ENCODE measurements at regions not wholly inside any gene's neighbourhood (a gene's known extent, or its start where the extent isn't known, plus 50 kb on each side); places are given as distances from the start of the nearest gene placed in this dataset.

DNA sequence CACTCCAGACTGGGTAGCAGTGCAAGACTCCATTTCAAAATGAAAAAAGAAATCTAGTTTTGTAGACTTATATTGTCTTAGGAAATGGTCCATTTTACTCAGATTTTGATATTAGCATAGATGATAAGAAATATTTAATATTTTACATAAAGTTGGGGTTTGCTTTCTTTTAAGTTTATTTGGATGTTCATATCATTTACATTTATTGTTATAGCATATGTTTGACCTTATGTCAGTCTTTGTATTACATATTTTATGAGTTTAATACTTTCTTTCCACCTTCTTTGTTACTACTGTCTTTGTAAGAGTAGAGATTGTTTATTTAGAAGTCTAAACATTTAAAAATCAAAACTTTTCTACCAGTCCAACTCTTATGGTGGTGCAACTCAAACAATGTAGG, 162.7 kb upstream of the OTX2 start:
- TF ChIP-seq EZH2 (IDR thresholded peaks at IDR 0.05; ENCODE audit: borderline replicate concordance) (no peak), EZH2phosphoT487 (IDR thresholded peaks at IDR 0.05; ENCODE audit: low read depth, severe bottlenecking, unreplicated experiment) (no peak), CTCF (IDR thresholded peaks at IDR 0.05; ENCODE audit: poor library complexity) (no peak)
- H3K36me3 ChIP-seq (replicated peaks; ENCODE audit: insufficient read depth, low read depth) = no peaks in the 10 kb centered on the region
- H2AFZ ChIP-seq = no peak overlapping the region
- no peaks in the 10 kb centered on the region for H3K79me2 ChIP-seq
- no peaks in the 10 kb centered on the region for H3K9me2 ChIP-seq (replicated peaks; ENCODE audit: insufficient read depth)
- no peaks in the 10 kb centered on the region for H4K20me1 ChIP-seq (ENCODE audit: insufficient read depth, poor library complexity, severe bottlenecking)
- no peak overlapping the region for H3K4me2 ChIP-seq
- H3K27ac ChIP-seq = no peak overlapping the region
- H3K9me3 ChIP-seq (ENCODE audit: low read depth) = no peaks in the 10 kb centered on the region
- no peaks in the 10 kb centered on the region for H3K4me1 ChIP-seq (ENCODE audit: insufficient read depth)
- H3K27me3 ChIP-seq = no peaks in the 10 kb centered on the region
- no peak overlapping the region for H3K4me3 ChIP-seq
- no peak for DNase-seq (ENCODE audit: low spot score)

DNA sequence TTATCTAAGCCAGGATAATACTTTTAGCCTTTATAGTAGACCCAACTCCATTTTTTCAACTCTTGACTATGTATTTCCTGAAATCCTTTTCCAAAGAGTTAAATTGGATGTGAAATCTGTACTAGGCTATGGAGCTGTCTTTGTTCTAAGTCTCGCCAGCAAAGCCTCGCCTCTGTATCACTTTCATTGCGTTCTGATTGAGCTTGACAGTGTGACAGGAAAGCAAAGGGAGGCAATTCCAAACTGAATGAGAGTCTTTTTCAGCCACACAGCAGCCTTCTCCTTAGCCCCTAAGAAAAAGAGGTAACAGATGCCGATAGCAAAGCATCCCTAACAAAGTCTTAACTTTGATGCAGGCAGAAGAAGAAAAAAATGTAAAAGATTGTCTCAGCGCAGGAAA, 154.6 kb upstream of the OTX2 start:
- Histone ChIP-seq H3K4me2 (no peak overlapping the region), H3K79me2 (no peaks in the 10 kb centered on the region), H3K4me1 (ENCODE audit: insufficient read depth) (no peaks in the 10 kb centered on the region), H2AFZ (no peak overlapping the region), H3K9me3 (ENCODE audit: low read depth) (no peaks in the 10 kb centered on the region), H3K27ac (no peak overlapping the region), H3K27me3 (no peaks in the 10 kb centered on the region), H4K20me1 (ENCODE audit: insufficient read depth, poor library complexity, severe bottlenecking) (no peaks in the 10 kb centered on the region), H3K36me3 (replicated peaks; ENCODE audit: insufficient read depth, low read depth) (no peaks in the 10 kb centered on the region), H3K4me3 (no peak overlapping the region), H3K9me2 (replicated peaks; ENCODE audit: insufficient read depth) (no peaks in the 10 kb centered on the region)
- TF ChIP-seq CTCF (IDR thresholded peaks at IDR 0.05; ENCODE audit: poor library complexity) (no peak), EZH2 (IDR thresholded peaks at IDR 0.05; ENCODE audit: borderline replicate concordance) (no peak)
- 54% methylated on average over 5 of the region's 5 CpGs for WGBS (ENCODE audit: low lambda C conversion rate, missing lambda C conversion rate)
- DNase-seq (ENCODE audit: low spot score) = no peak

- Histone ChIP-seq H3K9me3 (ENCODE audit: low read depth) (no peaks in the 10 kb centered on the region), H3K27ac (no peak overlapping the region), H3K27me3 (no peaks in the 10 kb centered on the region), H4K20me1 (ENCODE audit: insufficient read depth, poor library complexity, severe bottlenecking) (no peaks in the 10 kb centered on the region), H3K79me2 (no peaks in the 10 kb centered on the region), H3K9me2 (replicated peaks; ENCODE audit: insufficient read depth) (no peaks in the 10 kb centered on the region), H3K4me3 (no peak overlapping the region), H3K4me1 (ENCODE audit: insufficient read depth) (no peaks in the 10 kb centered on the region), H3K36me3 (replicated peaks; ENCODE audit: insufficient read depth, low read depth) (no peaks in the 10 kb centered on the region), H3K4me2 (no peak overlapping the region), H2AFZ (no peak overlapping the region)
- TF ChIP-seq CTCF (IDR thresholded peaks at IDR 0.05; ENCODE audit: poor library complexity) (no peak), EZH2phosphoT487 (IDR thresholded peaks at IDR 0.05; ENCODE audit: low read depth, severe bottlenecking, unreplicated experiment) (no peak), EZH2 (IDR thresholded peaks at IDR 0.05; ENCODE audit: borderline replicate concordance) (no peak)
- 91% methylated on average over 6 of the region's 6 CpGs for WGBS (ENCODE audit: low lambda C conversion rate, missing lambda C conversion rate)
- DNase-seq (ENCODE audit: low spot score) = no peak
Observed at GRCh38 chr14:56963381-56963780, 153.1 kb upstream of the OTX2 start.

- Histone ChIP-seq H3K4me3 (no peak overlapping the region), H3K4me2 (no peak overlapping the region), H3K27me3 (no peaks in the 10 kb centered on the region), H3K36me3 (replicated peaks; ENCODE audit: insufficient read depth, low read depth) (no peaks in the 10 kb centered on the region), H2AFZ (no peak overlapping the region), H3K4me1 (ENCODE audit: insufficient read depth) (no peaks in the 10 kb centered on the region), H3K27ac (no peak overlapping the region), H3K79me2 (no peaks in the 10 kb centered on the region), H3K9me2 (replicated peaks; ENCODE audit: insufficient read depth) (no peaks in the 10 kb centered on the region), H4K20me1 (ENCODE audit: insufficient read depth, poor library complexity, severe bottlenecking) (no peaks in the 10 kb centered on the region), H3K9me3 (ENCODE audit: low read depth) (no peaks in the 10 kb centered on the region)
- 80% methylated on average over 4 of the region's 4 CpGs for WGBS (ENCODE audit: low lambda C conversion rate, missing lambda C conversion rate)
- no peak for DNase-seq (ENCODE audit: low spot score)
- TF ChIP-seq CTCF (IDR thresholded peaks at IDR 0.05; ENCODE audit: poor library complexity) = no peak
Observed at GRCh38 chr14:56962444-56963080, 152.3 kb upstream of the OTX2 start.

All from hepatocyte (in vitro differentiated cells).